Endothelial cell of umbilical vein (primary cell): ENCODE measurements at regions not wholly inside any gene's neighbourhood (a gene's known extent, or its start where the extent isn't known, plus 50 kb on each side); places are given as distances from the start of the nearest gene placed in this dataset.

Experiments
- POLR2A ChIP-seq: IDR thresholded peaks from 2 replicates; pipeline ENCODE4 v1.6.1; 2012; ENCODE audit warnings: low read depth, mild to moderate bottlenecking, control low read depth, low read length
- TF ChIP-seq, protein P1 (sequence below), 2 donors: IDR thresholded peaks; 1 replicate in 1 of 2; 2 replicates in 1 of 2; pipeline ENCODE4 v1.5.1; 2011; ENCODE audit warnings: low read length in 2 of 2, mild to moderate bottlenecking in 2 of 2, moderate library complexity in 2 of 2, control low read depth in 1 of 2, inconsistent platforms in 1 of 2, low read depth in 1 of 2; ENCODE audit not compliant: insufficient read depth in 1 of 2; ENCODE audit errors: extremely low read depth in 1 of 2

DNA sequence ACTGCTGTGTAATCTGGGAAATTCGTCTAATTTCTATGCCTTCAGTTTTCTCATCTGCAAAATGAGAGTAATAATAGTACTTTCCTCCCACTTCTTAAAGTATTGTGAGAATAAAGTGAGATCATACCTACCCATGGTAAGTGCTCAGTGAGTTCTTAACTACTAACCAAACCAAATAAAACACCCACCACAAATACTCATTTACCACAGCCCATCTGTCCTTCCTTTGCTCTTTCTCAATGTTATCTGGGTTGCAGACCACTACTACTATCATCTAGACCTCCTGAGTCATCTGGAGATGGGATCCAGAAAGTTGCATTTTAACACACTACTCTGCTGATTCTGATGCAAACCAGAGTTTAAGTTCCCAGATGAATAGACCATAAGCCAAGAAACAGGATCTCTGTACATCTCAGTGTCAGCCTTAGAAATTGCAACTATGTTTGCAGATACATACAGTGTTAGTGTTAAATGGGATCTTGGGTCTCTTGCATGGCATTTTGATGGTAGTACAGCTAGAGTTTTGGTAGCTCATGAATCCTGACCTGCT lies 105.4 kb upstream of the ATP10B start:
- no peak for TF ChIP-seq POLR2A
- TF ChIP-seq, protein P1, sequence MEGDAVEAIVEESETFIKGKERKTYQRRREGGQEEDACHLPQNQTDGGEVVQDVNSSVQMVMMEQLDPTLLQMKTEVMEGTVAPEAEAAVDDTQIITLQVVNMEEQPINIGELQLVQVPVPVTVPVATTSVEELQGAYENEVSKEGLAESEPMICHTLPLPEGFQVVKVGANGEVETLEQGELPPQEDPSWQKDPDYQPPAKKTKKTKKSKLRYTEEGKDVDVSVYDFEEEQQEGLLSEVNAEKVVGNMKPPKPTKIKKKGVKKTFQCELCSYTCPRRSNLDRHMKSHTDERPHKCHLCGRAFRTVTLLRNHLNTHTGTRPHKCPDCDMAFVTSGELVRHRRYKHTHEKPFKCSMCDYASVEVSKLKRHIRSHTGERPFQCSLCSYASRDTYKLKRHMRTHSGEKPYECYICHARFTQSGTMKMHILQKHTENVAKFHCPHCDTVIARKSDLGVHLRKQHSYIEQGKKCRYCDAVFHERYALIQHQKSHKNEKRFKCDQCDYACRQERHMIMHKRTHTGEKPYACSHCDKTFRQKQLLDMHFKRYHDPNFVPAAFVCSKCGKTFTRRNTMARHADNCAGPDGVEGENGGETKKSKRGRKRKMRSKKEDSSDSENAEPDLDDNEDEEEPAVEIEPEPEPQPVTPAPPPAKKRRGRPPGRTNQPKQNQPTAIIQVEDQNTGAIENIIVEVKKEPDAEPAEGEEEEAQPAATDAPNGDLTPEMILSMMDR (IDR thresholded peaks at IDR 0.05; ENCODE audit: extremely low read depth in 1 of 2, insufficient read depth in 1 of 2, low read depth in 1 of 2, low read length in 2 of 2) = no peak
